ENCODE measurements at regions not wholly inside any gene's neighbourhood (a gene's known extent, or its start where the extent isn't known, plus 50 kb on each side); places are given as distances from the start of the nearest gene placed in this dataset.

- ChIA-PET POLR2A (no interaction called here), CTCF (no interaction called here)
- H3K27me3 ChIP-seq (ENCODE audit: control insufficient read depth, insufficient read depth, low read length) = no peaks in the 10 kb centered on the region
- DNase-seq (ENCODE audit: low read depth, low spot score) = no peak
- H3K4me3 ChIP-seq (ENCODE audit: low read depth in 2 of 2, low read length in 2 of 2) = no peak overlapping the region
- in situ Hi-C loops (cut with HindIII; ENCODE audit: low pct_unique_long_range_greater_than_20kb, low sequenced_read_pairs) (no loop called here), intact Hi-C loops (cut with micrococcal nuclease; ENCODE audit: unreplicated experiment) (no loop called here)
- no peak for ATAC-seq
- no peaks in the 10 kb centered on the region for H3K36me3 ChIP-seq (ENCODE audit: control insufficient read depth, insufficient read depth, low read length)
- no peak overlapping the region for H3K27ac ChIP-seq (ENCODE audit: low read length)
- no peak for TF ChIP-seq REST (IDR thresholded peaks at IDR 0.05; ENCODE audit: insufficient read depth in 1 of 2, low read depth in 2 of 2, low read length in 1 of 2)
- no peak for TF ChIP-seq POLR2AphosphoS5 (IDR thresholded peaks at IDR 0.05; ENCODE audit: low read depth, low read length)
- no peak for TF ChIP-seq CTCF (IDR thresholded peaks at IDR 0.05)
- TF ChIP-seq SIN3A (IDR thresholded peaks at IDR 0.05; ENCODE audit: borderline replicate concordance, insufficient read depth, low read depth, low read length) = no peak
- no peak for TF ChIP-seq TCF7L2 (IDR thresholded peaks at IDR 0.05; ENCODE audit: low read depth, low read length)
- H3K4me1 ChIP-seq (ENCODE audit: control insufficient read depth, insufficient read depth, low read length) = no peaks in the 10 kb centered on the region
- H3K9me3 ChIP-seq (ENCODE audit: control insufficient read depth, insufficient read depth, low read depth, low read length) = no peaks in the 10 kb centered on the region
- no TSS peak for BruUV-seq (replicated peaks)
Observed at GRCh38 chr1:43061757-43062156, 103.1 kb upstream of the SLC2A1 start.

- no peak for ATAC-seq
- POLR2A ChIA-PET = no interaction called here
- Histone ChIP-seq H3K27ac (ENCODE audit: low read length) (no peak overlapping the region), H3K36me3 (ENCODE audit: control insufficient read depth, insufficient read depth, low read length) (no peaks in the 10 kb centered on the region), H3K4me1 (ENCODE audit: control insufficient read depth, insufficient read depth, low read length) (no peaks in the 10 kb centered on the region), H3K9me3 (ENCODE audit: control insufficient read depth, insufficient read depth, low read depth, low read length) (no peaks in the 10 kb centered on the region), H3K4me3 (ENCODE audit: low read depth in 2 of 2, low read length in 2 of 2) (no peak overlapping the region), H3K27me3 (ENCODE audit: control insufficient read depth, insufficient read depth, low read length) (no peaks in the 10 kb centered on the region)
- in situ Hi-C loops (cut with HindIII; ENCODE audit: low pct_unique_long_range_greater_than_20kb, low sequenced_read_pairs) = no loop called here
- BruUV-seq (replicated peaks) = no TSS peak
- CTCF ChIA-PET = interaction anchor here (0.8 to 1.0 kb wide), 2 partner anchors 14 to 18 kb away, joined by 3 read pairs; no protein-coding TSS in a partner anchor
- intact Hi-C loops (cut with micrococcal nuclease; ENCODE audit: unreplicated experiment) = no loop called here
- DNase-seq (ENCODE audit: low read depth, low spot score) = no peak
- no peak for TF ChIP-seq SIN3A (IDR thresholded peaks at IDR 0.05; ENCODE audit: borderline replicate concordance, insufficient read depth, low read depth, low read length)
- TF ChIP-seq REST (IDR thresholded peaks at IDR 0.05; ENCODE audit: insufficient read depth in 1 of 2, low read depth in 2 of 2, low read length in 1 of 2) = no peak
- TF ChIP-seq POLR2AphosphoS5 (IDR thresholded peaks at IDR 0.05; ENCODE audit: low read depth, low read length) = no peak
- no peak for TF ChIP-seq CTCF (IDR thresholded peaks at IDR 0.05)
- no peak for TF ChIP-seq TCF7L2 (IDR thresholded peaks at IDR 0.05; ENCODE audit: low read depth, low read length)
Observed at GRCh38 chr1:43059640-43060574, 101.2 kb upstream of the SLC2A1 start.

Measured in Panc1 (cell line).